CMK (cell line): ENCODE measurements at regions not wholly inside any gene's neighbourhood (a gene's known extent, or its start where the extent isn't known, plus 50 kb on each side); places are given as distances from the start of the nearest gene placed in this dataset.
"Not testable (repeated sequence)": the region's sequence is repeated elsewhere in the genome, so short reads cannot be mapped to it uniquely, and the experiment has no call there.

Source experiments
- DNase-seq: peaks from one replicate; pipeline ENCODE4 v3.0.0-alpha.2; 2010; ENCODE audit warnings: low read depth

DNA sequence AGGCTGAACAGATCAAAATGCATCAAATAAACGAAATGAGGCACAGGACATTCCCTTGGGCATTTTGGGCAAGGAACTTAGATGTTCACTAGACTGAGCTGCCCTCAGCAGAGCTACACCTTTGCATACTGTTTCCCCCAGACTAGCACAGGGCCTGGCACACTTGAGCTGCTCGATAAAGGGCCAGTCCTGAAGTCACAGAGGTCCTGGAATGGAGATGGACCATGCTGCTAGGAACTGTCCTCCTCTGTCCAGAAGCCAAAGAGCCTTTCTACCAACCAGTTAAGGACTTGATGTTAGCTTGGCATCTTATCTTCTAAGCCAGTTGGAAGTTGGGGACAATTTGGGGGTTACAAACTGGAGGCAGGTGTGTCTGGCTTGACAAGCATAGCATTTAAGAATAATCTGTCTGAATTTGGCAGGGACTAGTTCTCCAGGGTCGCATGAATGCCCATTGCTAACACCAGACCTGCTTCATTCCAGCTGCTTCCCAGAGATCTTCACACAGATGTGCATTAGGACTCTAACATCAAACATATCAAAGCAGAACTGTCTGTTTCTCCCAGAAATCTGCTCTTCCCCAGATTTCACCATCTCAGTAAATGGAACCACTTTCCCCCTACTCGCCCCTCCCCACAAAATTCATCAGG is 152.2 kb upstream of the PDE1C start:
- DNase-seq = no peak

- no peak for DNase-seq
Measured at GRCh38 chr7:32221736-32222135, 151.5 kb upstream of the PDE1C start.

DNA sequence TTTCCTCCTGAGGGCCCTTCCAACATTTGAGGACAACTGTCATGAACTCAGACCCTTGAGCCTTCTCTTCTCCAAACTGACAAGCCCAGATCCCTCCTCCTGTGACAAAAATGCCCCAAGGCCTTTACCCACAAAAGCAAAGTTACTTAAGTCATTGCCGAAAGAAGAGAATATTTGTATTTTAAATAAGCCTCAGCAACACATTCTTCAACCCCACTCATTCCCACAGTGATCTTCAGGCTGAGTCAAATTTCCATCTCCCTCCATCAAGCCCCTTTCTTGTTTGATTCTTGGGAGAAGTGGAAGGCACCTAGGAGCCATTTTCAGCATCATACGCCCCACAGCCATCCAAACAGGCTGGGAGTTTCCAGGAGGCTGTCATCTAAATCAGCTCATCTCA is 150.8 kb upstream of the PDE1C start:
- DNase-seq = no peak

- DNase-seq = not testable (repeated sequence)
Measured at GRCh38 chr7:32219831-32220230, 149.6 kb upstream of the PDE1C start.

DNA sequence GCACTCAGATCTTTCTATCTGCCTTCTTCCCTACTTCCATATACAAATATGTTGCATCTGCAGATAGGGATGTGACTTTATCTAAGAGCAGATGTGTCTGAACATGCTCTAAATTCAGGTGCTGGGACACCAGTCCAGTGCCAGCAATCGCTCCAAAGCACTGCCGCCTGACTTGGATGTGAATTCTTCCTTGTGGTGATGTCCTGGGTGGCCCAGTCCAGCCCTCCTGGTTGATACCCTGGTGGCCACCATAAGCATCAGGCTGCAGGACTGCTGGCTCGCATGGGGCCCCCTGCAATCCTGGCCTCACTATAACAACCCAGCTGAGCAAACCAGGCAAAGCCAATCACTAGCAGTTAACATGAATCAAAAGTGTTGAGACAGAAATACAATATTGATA is 149.2 kb upstream of the PDE1C start:
- no peak for DNase-seq

DNA sequence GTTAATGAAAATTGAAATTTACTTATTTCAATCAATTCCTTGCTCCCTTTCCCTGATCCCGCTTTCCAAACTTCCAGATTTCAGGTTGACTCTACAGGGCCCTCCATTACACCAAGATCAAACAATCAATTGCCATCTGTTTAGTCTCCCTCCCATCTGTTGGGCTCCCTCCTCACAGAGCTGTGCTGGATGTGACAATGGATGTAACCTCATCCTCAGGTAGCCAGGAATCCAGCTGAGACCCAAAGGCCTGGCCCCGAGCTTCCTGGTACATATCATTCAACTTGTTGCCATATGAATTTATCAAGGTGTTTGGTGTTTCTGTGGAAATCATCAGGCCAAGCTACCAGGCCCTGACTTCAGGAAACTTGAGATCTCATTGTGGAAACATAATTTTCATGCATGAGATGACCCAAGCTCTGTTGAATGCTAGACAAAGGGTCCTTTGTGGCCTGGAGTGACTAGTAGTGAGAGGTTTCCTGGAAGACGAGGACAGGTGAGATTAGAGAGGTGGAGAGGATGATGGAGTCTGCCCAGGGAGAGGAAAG is 148.6 kb upstream of the PDE1C start:
- no peak for DNase-seq

- no peak for DNase-seq
Measured at GRCh38 chr7:32218154-32218467, 147.9 kb upstream of the PDE1C start.

DNA sequence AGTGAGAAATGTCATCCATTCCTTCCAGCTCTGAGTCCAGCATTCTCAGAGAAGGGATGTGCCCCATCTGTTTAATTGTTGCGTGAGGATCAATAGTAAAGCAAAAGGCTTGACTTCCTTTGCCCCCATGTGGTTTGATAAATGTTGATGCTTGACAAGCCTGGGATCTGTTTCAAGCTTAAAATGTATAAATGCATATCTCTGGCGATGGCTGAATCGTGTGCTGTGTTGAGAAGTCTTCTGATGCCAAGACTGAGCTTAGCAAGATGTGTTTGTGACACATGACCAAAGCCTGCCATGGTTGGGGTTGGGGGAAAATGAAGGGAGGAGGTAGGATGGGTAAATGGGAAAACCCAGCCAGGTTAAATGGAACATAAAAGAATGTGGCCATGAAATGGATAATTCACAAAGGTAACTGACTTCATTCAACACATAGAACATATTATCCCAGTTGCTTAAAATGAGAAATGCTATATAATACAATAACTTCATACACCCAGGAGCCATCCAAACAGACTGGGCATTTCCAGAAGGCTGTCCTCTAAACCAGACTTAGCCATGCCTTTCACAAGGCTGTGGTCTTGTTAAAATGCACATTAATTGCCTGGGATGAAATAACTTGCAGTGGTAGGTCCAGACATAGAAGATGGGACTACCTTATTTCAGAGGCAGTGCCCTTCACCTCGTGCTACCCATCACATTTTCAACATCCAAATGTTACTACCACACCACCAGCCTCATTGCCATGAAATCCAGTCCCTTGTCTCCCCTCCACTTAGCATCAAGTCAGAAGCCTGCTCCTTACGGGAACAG is 147.3 kb upstream of the PDE1C start:
- no peak for DNase-seq

- DNase-seq = no peak
Measured at GRCh38 chr7:32216759-32217158, 146.6 kb upstream of the PDE1C start.

DNA sequence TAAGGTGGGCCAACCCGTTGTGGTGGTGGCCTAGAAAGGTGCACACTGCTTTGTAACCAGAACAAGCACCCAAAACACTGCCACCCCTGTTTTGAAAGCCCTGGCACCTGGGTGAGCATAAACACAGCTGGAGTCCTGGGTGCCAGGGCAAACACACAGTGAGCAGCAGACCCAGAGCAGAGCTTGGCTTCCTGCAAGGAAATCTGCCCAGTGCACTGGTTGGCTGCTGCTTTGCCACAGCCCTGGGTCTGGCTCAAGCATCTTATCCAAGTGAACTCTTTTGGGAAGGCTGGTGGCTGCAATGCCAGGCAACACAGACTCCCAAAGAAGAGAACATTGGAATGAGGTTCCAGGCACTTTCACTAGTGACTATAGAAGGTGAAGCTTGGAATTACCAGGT is 145.5 kb upstream of the PDE1C start:
- no peak for DNase-seq

GRCh38 chr7:32214913-32215312 is 144.7 kb upstream of the PDE1C start:
- no peak for DNase-seq

GRCh38 chr7:32212321-32212720 is 142.1 kb upstream of the PDE1C start:
- DNase-seq = no peak

DNA sequence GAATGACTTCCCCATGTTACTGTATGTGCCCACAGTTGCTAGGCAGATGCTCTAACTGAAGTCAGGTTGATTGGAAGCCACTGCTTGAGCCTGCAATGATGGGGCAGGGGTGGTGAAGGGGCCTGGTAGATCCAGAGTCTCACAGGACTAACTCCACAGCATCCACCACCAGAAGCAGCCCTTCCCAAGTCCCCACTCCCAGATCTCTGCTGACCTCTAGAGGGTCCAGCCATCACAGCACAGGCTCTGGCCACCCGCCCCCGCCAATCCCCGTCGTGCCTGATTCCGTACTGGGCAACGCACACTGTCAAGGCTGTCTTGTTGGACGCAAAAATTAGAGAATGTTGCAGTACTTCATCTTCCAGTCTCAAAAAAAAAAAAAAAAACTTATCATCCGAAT is 136.8 kb upstream of the PDE1C start:
- no peak for DNase-seq

DNA sequence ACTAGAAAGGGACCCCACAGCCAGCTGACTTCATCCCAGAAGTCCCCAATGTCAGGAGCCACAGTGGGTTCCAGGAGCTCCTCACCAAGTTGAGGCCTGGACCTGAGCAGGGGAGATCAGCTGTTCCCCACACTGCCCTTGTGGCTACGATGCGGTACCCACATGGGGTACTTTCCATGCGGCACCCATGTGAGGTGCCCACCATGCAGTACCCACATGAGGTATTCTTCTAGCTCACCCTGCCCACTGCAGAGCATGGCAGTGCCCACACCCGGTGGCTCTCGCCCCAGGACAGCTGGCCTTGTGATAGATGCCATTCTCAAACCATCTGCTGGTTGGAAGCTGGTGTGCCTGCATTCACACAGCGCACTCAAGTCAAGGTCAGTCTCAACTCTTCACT is 136.3 kb upstream of the PDE1C start:
- no peak for DNase-seq

- DNase-seq = not testable (repeated sequence)
Measured at GRCh38 chr7:32205298-32205824, 135.2 kb upstream of the PDE1C start.

GRCh38 chr7:32204361-32205018 is 134.3 kb upstream of the PDE1C start:
- DNase-seq = peak; percentile 9

- DNase-seq = no peak
Measured at GRCh38 chr7:32200646-32201045, 130.4 kb upstream of the PDE1C start.

DNA sequence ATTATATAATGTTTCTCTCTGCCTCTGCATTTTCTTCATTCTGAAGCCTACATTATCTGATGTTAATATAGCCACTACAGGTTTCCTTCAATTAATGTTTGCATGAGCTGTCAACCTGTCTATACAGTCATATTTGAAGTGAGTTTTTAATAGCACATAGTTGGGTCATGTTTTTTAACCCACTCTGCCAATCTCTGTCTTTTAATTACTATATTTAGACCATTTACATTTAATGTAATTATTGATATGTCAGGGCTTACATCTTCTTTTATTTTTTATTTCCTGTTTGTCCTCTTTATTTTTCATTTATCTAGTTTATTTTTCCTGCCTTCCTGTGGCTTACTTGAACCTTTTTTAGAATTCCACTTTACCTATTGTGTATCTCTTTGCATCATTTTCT is 124.3 kb upstream of the PDE1C start:
- DNase-seq = no peak

DNA sequence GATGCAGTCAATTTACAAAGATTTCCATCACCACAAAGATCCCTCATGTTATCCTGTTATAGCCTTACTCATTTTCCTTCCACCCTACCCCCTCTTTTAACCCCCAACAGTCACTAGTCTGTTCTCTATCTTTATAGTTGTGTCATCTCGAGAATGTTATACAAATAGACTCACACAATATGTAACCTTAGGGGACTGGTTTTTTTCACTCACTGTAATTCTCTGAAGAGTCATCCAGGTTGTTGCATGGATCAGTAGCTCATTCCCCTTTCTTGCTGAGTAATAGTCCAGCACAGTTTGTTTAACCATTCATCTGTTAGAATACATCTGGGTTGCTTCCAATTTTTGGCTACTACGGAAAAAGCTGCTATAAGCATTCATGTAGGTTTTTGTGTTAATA is 121.1 kb upstream of the PDE1C start:
- DNase-seq = no peak

GRCh38 chr7:32179567-32179966 is 109.4 kb upstream of the PDE1C start:
- no peak for DNase-seq

- DNase-seq = no peak
Measured at GRCh38 chr7:32178677-32179366, 108.6 kb upstream of the PDE1C start.

DNA sequence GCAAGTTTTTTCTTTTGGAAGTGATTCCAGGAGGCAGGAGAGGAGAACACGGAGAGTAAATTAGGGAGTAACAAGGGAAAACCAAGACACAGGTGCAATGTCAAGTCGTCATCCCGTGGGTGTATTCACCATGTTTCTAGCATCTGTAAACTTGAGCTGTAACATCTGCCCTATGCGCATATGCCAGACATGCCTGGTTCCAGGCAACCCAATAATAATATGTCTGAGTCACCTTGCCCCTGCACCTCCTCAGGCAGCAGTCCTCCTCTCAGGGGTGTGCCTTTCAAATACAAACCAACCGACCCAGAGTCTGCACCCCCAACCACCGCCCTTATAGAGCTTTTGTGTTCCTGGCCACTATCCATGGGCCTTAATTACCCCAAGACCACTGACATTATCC is 107.0 kb upstream of the PDE1C start:
- DNase-seq = no peak
